NAMALWA (cell line): ENCODE measurements at regions not wholly inside any gene's neighbourhood (a gene's known extent, or its start where the extent isn't known, plus 50 kb on each side); places are given as distances from the start of the nearest gene placed in this dataset.
A peak's percentile ranks its signal among the peaks of the same experiment; 100 is the strongest.
"Not testable (repeated sequence)": the region's sequence is repeated elsewhere in the genome, so short reads cannot be mapped to it uniquely, and the experiment has no call there.

ENCODE experiments used
- DNase-seq: peaks from one replicate; pipeline ENCODE4 v3.0.0-alpha.2; 2015; ENCODE audit warnings: low spot score

DNA sequence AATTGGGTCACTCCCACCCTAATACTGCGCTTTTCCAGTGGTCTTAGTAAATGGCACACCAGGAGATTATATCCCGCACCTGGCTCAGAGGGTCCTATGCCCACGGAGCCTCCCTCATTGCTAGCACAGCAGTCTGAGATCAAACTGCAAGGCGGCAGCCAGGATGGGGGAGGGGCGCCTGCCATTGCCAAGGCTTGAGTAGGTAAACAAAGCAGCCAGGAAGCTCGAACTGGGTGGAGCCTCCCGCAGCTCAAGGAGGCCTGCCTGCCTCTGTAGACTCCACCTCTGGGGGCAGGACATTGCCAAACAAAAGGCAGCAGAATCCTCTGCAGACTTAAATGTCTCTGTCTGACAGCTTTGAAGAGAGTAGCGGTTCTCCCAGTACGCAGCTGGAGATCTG is 52.4 kb upstream of the PMPCB start:
- DNase-seq: not testable (repeated sequence)

GRCh38 chr7:103240806-103241205 is 56.4 kb upstream of the PMPCB start:
- DNase-seq: no peak

- DNase-seq: not testable (repeated sequence)
Measured at GRCh38 chr7:103235824-103236223, 61.4 kb upstream of the PMPCB start.

DNA sequence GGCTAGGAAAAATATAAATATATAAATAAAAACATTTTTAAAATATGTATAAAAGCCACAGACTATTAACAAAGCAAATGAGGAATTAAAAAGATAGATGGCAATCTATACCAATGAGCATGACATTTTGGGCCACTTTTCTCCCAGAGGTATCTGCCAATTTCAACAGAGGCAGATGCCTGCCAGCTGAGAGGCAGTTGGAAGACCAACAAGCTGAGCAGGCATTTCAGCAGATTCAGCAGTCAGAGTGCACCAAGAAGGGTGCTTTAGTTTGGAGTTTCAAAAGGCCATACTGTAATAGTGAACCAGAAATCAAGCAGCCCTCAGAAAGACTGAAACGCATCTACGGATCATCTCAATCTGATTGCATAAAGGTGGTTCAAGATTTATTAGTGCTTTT is 62.4 kb upstream of the PMPCB start:
- not testable (repeated sequence) for DNase-seq

DNA sequence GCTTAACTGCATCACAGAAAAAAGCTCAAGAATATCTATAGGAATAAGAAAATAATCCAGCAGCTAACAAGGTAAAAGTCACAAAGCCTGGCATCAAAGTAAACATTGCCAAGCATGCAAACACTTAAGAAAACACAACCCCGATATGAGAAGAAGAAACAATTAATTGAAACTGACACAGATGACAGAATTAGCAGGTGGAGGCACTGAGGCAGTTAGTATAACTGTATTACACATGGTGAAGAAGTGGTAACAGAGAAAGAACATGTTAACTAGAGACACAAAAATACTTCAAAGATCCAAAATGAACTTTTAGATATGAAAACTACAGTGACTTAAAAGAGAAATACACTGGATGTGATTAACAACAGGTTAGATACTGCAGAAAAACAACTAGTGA is 69.4 kb upstream of the PMPCB start:
- peak; percentile 50 for DNase-seq

DNA sequence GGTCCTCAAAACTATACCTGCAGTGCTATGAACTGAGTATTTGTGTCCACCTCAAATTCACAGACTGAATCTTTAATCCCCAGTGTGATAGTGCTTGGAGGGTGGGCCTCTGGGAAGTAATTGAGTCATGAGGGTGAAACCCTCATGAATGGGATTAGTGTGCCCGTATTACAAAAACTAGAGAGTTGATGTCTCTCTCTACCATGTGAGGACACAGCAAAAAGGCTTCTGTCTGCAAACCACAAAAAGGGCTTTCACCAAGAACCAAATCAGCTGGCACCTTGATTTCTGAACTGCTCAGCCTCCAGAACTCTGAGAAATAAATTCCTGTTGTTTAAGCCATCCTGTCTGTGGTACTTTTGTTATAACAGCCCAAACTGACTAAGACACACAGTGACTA is 71.4 kb upstream of the PMPCB start:
- not testable (repeated sequence) for DNase-seq

DNA sequence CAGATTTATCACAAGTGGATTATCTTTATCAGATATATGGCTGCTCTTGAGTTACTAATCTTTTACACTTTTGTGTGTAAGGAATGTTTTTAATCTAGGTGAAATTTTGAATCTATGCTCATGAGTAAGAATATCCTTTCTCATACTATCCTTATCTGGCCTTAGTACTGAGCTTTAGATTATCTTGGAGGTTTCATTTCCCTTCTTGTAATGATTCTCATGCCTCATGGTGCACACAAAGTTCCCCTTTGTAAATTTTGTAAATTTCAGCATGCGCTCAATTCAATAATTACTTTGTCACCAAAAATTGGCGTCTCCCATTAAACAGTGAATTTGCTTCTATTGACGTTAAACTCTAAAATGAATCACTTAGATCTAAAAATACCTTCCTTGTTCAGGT is 74.2 kb upstream of the NAPEPLD start:
- DNase-seq: peak; percentile 25

GRCh38 chr7:103211049-103211448 is 62.1 kb upstream of the NAPEPLD start:
- DNase-seq: not testable (repeated sequence)

- not testable (repeated sequence) for DNase-seq
Measured at GRCh38 chr7:103199191-103199590, 50.3 kb upstream of the NAPEPLD start.
